Small intestine (tissue), 7 donors: ENCODE measurements at regions not wholly inside any gene's neighbourhood (a gene's known extent, or its start where the extent isn't known, plus 50 kb on each side); places are given as distances from the start of the nearest gene placed in this dataset.

Experiments
- DNase-seq, 2 donors: peaks; one replicate each; pipeline versions ENCODE4 v3.0.0 to v3.0.0-alpha.2; 2013
- FAIRE-seq: peaks from 2 replicates; lab custom pipeline; 2012; peaks lifted over from hg19 to GRCh38; lab: Jason Lieb, UNC
- H3K27ac ChIP-seq, 3 donors: one replicate each; pipeline ENCODE4 v1.5.1; 2013; ENCODE audit warnings: low read length in 2 of 3, mild to moderate bottlenecking in 2 of 3, control low read depth in 1 of 3, inconsistent platforms in 1 of 3, low read depth in 1 of 3, moderate library complexity in 1 of 3
- H3K27me3 ChIP-seq, 3 donors: one replicate each; pipeline ENCODE4 v1.6.1; 2013; ENCODE audit warnings: low read length in 3 of 3, inconsistent platforms in 1 of 3; ENCODE audit not compliant: control insufficient read depth in 3 of 3, insufficient read depth in 3 of 3
- H3K36me3 ChIP-seq, 3 donors: one replicate each; pipeline ENCODE4 v1.6.1; 2013; ENCODE audit warnings: low read length in 3 of 3, inconsistent platforms in 1 of 3, low read depth in 1 of 3, mild to moderate bottlenecking in 1 of 3, moderate library complexity in 1 of 3; ENCODE audit not compliant: control insufficient read depth in 3 of 3, insufficient read depth in 2 of 3
- H3K4me1 ChIP-seq, 3 donors: one replicate each; pipeline ENCODE4 v1.6.1; 2013; ENCODE audit warnings: low read length in 2 of 3, inconsistent platforms in 1 of 3, low read depth in 1 of 3, mild to moderate bottlenecking in 1 of 3, moderate library complexity in 1 of 3; ENCODE audit not compliant: control insufficient read depth in 3 of 3, insufficient read depth in 2 of 3
- H3K4me3 ChIP-seq, 3 donors: one replicate each; pipeline ENCODE4 v1.5.1; 2013; ENCODE audit warnings: low read length in 3 of 3, control low read depth in 1 of 3, inconsistent platforms in 1 of 3, low read depth in 1 of 3, mild to moderate bottlenecking in 1 of 3, moderate library complexity in 1 of 3
- H3K9me3 ChIP-seq, 2 donors: one replicate each; pipeline ENCODE4 v1.6.1; 2013; ENCODE audit warnings: low read depth in 1 of 2, low read length in 1 of 2; ENCODE audit not compliant: control insufficient read depth in 2 of 2, insufficient read depth in 1 of 2
- WGBS, 3 donors: extraction: QIAGEN DNeasy Blood & Tissue Kit; methylation state at CpG; one replicate each; pipeline ENCODE4 v1.1.7; 2013; 5-methylcytosine and 5-hydroxymethylcytosine counted together
- donor health status: healthy with polysubstance abuse.
- donor health status: control.
- donor health status: control.
- donor health status: Bipolar disorder and iron deficiency.
- donor health status: healthy.

DNA sequence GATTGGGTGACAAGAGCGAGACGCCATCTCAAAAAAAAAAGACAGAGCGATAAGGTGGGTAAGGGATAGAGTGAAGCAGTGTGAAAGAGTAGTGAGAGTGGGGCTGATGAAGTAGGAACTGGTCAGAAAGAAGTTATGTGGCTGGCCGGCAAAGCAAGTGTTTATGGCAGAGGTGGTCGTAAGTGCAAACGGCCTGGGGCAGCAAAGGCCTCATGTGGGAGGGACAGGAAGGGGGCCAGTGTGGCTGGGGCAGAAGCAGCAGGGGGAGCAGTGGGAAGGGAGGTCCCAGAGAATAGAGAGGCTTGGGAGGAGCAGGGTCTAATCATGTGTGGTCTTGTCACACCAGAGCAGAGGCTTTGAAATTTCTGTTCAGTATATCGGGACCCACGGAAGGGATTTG is 186.2 kb downstream of the HS3ST3B1 start:
- FAIRE-seq (no peak), DNase-seq (no peak)
- 85 to 92% (median 89%) methylated on average over 8 of the region's 8 CpGs for WGBS, 3 donors
- Histone ChIP-seq H3K4me1 (no peaks in the 10 kb centered on the region), H3K27ac (no peak overlapping the region), H3K36me3 (no peaks in the 10 kb centered on the region), H3K9me3 (no peaks in the 10 kb centered on the region), H3K4me3 (no peak overlapping the region), H3K27me3 (no peaks in the 10 kb centered on the region)

DNA sequence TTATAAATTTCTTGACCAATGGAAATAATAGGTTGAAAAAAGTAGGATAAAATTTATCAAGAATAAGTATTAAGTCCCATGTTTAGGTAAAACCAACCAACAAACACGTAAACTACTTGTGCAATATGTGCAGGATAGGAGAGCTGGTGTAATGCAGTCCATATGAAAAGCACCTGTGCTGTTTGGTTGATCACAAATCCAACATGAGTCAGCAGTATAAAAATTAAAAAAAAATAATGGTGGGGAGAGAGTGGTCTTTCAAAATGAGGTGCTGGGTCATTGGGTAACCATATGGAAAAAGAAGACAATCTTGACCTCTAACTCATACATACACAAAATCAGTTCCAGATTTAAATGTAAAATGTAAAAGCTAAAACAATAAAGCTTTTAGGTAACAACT is 181.8 kb downstream of the HS3ST3B1 start:
- H3K36me3 ChIP-seq, result no peaks in the 10 kb centered on the region
- no peak overlapping the region for H3K4me3 ChIP-seq
- H3K27ac ChIP-seq, result no peak overlapping the region
- no peaks in the 10 kb centered on the region for H3K27me3 ChIP-seq
- H3K9me3 ChIP-seq, result no peaks in the 10 kb centered on the region
- 74 to 93% (median 90%) methylated on average over 1 of the region's 1 CpG for WGBS, 3 donors
- FAIRE-seq, result no peak
- DNase-seq, result no peak
- H3K4me1 ChIP-seq, result no peaks in the 10 kb centered on the region

DNA sequence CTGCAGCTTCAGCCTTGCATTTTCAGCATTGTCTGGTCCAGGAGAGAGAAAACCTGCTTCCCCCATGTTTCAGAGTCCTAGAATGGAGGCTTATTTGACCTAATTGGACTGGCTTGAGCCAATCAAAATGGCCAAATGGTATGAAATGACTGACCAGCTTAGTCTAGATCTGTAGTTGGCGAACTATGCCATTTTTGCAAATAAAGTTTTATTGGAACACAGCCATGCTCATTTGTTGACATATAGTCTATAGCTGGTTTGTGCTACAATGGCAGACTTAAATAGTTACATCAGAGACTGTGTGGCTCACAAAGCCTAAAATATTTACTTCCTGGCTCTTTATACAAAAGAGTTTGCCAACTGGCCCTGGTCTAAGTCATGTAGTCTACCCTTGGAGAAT is 180.8 kb downstream of the HS3ST3B1 start:
- Histone ChIP-seq H3K9me3 (no peaks in the 10 kb centered on the region), H3K4me3 (no peak overlapping the region), H3K27ac (no peak overlapping the region), H3K27me3 (no peaks in the 10 kb centered on the region), H3K36me3 (no peaks in the 10 kb centered on the region), H3K4me1 (no peaks in the 10 kb centered on the region)
- no peak for DNase-seq
- FAIRE-seq, result no peak
- 66 to 83% (median 71%) methylated on average over 1 of the region's 1 CpG for WGBS, 3 donors

DNA sequence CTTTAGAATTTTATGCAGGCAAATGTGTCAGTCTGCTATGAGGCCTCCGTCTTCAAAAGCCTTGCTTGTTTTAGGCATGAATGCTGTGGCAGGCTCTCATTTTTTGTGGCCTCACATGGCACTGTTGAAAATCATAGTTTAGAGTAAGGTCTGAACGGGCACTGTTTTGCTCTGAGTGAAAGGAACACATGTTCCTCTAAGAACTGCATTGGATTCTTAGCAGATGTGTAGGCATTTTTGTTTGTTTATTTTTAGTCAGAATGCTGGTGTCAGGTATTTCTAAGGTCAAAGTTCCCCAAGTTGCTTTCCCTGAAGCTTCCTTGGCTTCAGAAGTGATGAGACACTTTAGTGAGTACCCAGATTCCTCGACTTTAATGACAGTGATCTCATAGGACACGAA is 173.7 kb downstream of the HS3ST3B1 start:
- no peak overlapping the region for H3K4me3 ChIP-seq
- no peaks in the 10 kb centered on the region for H3K27me3 ChIP-seq
- H3K4me1 ChIP-seq, result peaks cover 0 to 2% (median 0%) of the 10 kb centered on the region in 3 donors
- no peak for DNase-seq
- H3K36me3 ChIP-seq, result no peaks in the 10 kb centered on the region
- no peak overlapping the region for H3K27ac ChIP-seq
- H3K9me3 ChIP-seq, result no peaks in the 10 kb centered on the region
- 69 to 83% (median 70%) methylated on average over 4 of the region's 4 CpGs for WGBS, 3 donors
- no peak for FAIRE-seq

DNA sequence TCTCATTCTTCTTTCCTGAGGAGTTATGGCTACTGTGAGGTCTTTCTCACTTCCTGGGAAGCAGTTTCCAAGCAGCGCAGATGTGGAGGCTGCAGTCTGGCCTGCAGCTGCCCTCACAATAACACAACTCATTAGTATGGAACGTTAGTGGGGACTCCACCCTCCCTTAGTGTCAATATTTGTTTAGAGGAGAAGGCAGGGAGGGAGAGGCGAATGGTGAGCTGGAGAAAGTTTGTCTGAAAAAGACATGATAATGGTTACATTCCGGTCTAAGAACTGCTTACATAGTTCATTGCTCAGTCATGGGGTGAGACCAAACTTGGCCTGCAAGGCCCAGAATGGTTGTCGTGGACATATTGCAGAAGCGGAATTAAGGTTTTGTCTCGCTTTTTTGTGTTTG is 170.2 kb downstream of the HS3ST3B1 start:
- no peak overlapping the region for H3K4me3 ChIP-seq
- WGBS, 3 donors, result 48 to 57% (median 49%) methylated on average over 7 of the region's 7 CpGs
- H3K27me3 ChIP-seq, result no peaks in the 10 kb centered on the region
- H3K9me3 ChIP-seq, result no peaks in the 10 kb centered on the region
- H3K36me3 ChIP-seq, result no peaks in the 10 kb centered on the region
- peak overlapping the region in 2 of 3 donors; percentile 61 to 64 for H3K27ac ChIP-seq
- DNase-seq (peak; percentile 1 to 40), FAIRE-seq (no peak)
- H3K4me1 ChIP-seq, result peaks cover 0 to 2% (median 0%) of the 10 kb centered on the region in 3 donors

DNA sequence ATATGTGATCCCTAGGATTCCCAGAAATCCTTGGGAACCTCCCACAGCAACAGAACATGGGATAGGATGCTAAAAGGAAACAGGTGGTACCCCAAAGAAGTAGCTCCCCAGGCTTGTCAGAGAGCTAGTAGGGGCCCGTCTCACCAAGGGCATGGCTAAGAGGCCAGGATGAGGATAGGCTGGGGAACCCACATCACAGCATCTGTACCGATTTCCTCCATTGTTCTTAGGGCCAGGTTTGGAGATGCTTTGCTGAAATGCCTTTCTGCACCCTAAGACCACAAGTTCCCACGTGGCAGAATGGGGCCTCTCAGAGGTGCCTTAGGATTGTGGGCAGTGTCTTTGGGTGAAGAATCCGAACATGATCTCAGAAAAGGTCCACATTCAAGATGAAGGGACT is 169.5 kb downstream of the HS3ST3B1 start:
- 64 to 73% (median 67%) methylated on average over 4 of the region's 4 CpGs for WGBS, 3 donors
- FAIRE-seq (no peak), DNase-seq (no peak)
- no peaks in the 10 kb centered on the region for H3K27me3 ChIP-seq
- no peaks in the 10 kb centered on the region for H3K9me3 ChIP-seq
- H3K36me3 ChIP-seq, result no peaks in the 10 kb centered on the region
- peaks cover 0 to 2% (median 0%) of the 10 kb centered on the region in 3 donors for H3K4me1 ChIP-seq
- peak overlapping the region in 2 of 3 donors; percentile 61 to 64 for H3K27ac ChIP-seq
- no peak overlapping the region for H3K4me3 ChIP-seq

DNA sequence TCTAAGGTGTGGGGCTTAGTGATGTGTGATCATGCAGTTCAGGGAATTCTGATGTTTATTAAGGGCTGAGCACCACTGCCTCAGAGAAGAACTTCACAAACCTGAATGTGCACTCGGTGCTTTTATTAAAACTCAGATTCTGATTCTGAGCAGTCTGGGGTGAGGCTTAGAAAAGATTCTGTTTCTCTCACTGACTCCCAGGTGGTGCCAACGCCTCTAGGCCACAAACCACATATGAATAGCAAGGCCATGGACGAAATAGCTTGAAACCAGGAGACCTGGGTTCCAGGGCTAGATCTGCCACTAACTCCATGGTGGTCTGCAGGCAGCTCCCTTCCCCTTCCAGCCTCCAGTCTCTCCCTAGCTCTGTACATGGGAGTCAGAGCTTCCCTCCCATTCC is 169.1 kb downstream of the HS3ST3B1 start:
- Histone ChIP-seq H3K4me3 (no peak overlapping the region), H3K27me3 (no peaks in the 10 kb centered on the region), H3K27ac (peak overlapping the region in 1 of 3 donors; percentile 64), H3K9me3 (no peaks in the 10 kb centered on the region), H3K36me3 (no peaks in the 10 kb centered on the region), H3K4me1 (peaks cover 0 to 2% (median 0%) of the 10 kb centered on the region in 3 donors)
- DNase-seq, result no peak
- 68 to 80% (median 74%) methylated on average over 3 of the region's 3 CpGs for WGBS, 3 donors
- FAIRE-seq, result no peak

DNA sequence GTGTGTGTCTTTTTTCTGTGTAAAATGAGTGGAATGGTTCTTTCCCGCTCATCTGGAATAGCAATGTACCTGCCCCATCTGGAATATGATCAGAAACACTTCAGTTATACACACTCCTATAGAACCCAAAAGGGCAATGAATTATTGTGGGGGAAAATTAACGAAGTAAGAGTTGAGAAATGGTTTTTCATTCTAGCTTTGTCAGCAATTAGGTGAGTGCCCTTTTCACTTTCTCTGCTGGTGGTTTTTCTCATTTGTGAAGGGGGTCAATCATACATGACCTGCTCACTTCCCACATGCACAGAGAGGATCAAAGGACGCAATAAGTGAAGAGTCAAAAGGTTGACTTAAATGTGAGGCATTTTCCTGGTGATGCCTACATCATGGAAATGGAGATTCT is 168.0 kb downstream of the HS3ST3B1 start:
- Histone ChIP-seq H3K27me3 (no peaks in the 10 kb centered on the region), H3K9me3 (no peaks in the 10 kb centered on the region), H3K27ac (no peak overlapping the region), H3K36me3 (no peaks in the 10 kb centered on the region), H3K4me1 (peaks cover 0 to 2% (median 0%) of the 10 kb centered on the region in 3 donors), H3K4me3 (no peak overlapping the region)
- FAIRE-seq (no peak), DNase-seq (no peak)
- WGBS, 3 donors, result 79 to 87% (median 82%) methylated on average over 3 of the region's 3 CpGs

DNA sequence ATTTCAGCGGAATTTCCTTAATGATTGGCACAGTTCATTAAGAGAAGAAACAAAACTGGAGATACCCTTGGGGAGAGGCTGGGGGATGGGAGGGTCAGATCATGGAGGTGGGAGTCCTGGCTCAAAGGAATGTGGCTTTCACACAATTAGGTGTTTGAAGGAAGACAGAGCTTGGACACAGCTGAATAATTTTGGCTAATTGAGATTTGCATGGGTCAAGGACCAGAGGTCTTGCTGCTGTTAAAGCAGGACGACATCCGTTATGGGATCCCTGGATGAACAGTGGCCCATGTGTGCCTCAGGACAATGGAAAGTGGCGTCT is 160.3 kb downstream of the HS3ST3B1 start:
- H3K4me3 ChIP-seq, result no peak overlapping the region
- H3K4me1 ChIP-seq, result no peaks in the 10 kb centered on the region
- DNase-seq, result no peak
- 80 to 89% (median 88%) methylated on average over 4 of the region's 4 CpGs for WGBS, 3 donors
- FAIRE-seq, result no peak
- no peaks in the 10 kb centered on the region for H3K36me3 ChIP-seq
- H3K9me3 ChIP-seq, result no peaks in the 10 kb centered on the region
- H3K27ac ChIP-seq, result no peak overlapping the region
- H3K27me3 ChIP-seq, result no peaks in the 10 kb centered on the region
